ENCODE measurements at regions not wholly inside any gene's neighbourhood (a gene's known extent, or its start where the extent isn't known, plus 50 kb on each side); places are given as distances from the start of the nearest gene placed in this dataset.

DNA sequence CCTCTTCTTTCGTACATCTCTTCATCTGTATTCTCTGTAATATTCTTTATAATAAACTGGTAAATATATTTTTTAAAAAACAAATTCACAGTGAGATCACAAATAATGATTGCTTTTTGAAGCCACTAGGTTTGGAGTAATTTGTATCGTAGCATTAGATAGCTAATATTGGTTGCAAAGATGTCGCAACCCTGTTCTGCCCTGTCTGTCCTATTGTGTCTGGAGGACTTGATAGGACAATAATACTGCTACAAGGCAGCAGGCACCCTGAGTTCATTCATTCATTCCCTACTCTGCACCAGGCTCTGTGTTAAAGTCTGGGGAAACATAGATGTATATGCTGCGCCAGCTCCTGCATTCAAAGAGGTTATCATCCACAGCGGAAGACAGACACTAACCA lies 206.7 kb upstream of the KLF4 start:
- TF ChIP-seq, protein P1, sequence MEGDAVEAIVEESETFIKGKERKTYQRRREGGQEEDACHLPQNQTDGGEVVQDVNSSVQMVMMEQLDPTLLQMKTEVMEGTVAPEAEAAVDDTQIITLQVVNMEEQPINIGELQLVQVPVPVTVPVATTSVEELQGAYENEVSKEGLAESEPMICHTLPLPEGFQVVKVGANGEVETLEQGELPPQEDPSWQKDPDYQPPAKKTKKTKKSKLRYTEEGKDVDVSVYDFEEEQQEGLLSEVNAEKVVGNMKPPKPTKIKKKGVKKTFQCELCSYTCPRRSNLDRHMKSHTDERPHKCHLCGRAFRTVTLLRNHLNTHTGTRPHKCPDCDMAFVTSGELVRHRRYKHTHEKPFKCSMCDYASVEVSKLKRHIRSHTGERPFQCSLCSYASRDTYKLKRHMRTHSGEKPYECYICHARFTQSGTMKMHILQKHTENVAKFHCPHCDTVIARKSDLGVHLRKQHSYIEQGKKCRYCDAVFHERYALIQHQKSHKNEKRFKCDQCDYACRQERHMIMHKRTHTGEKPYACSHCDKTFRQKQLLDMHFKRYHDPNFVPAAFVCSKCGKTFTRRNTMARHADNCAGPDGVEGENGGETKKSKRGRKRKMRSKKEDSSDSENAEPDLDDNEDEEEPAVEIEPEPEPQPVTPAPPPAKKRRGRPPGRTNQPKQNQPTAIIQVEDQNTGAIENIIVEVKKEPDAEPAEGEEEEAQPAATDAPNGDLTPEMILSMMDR (IDR thresholded peaks at IDR 0.05; ENCODE audit: low read depth, low read length) = no peak
- TF ChIP-seq POLR2A (IDR thresholded peaks at IDR 0.05; ENCODE audit: extremely low read depth, insufficient read length) = no peak
